Smooth muscle cell (in vitro differentiated cells): ENCODE measurements at regions not wholly inside any gene's neighbourhood (a gene's known extent, or its start where the extent isn't known, plus 50 kb on each side); places are given as distances from the start of the nearest gene placed in this dataset.

Experiments used
- DNase-seq: peaks from one replicate; lab custom pipeline; 2025; ENCODE audit not compliant: unreplicated experiment; lab: John Stamatoyannopoulos, UW
- H2AFZ ChIP-seq: fragments of 200-600 bp; sonication (generic); 2 replicates; pipeline ENCODE4 v1.6.0; 2016; ENCODE audit warnings: antibody characterized with exemption, low read depth, mild to moderate bottlenecking
- H3F3A ChIP-seq: fragments of 200-600 bp; sonication (generic); 2 replicates; pipeline ENCODE4 v1.6.0; 2017; ENCODE audit warnings: antibody characterized with exemption, low read depth
- H3K27ac ChIP-seq: fragments of 200-600 bp; sonication (generic); 2 replicates; pipeline ENCODE4 v1.5.1; 2016; ENCODE audit warnings: low read depth, mild to moderate bottlenecking
- H3K27me3 ChIP-seq: fragments of 200-600 bp; sonication (generic); 2 replicates; pipeline ENCODE4 v1.6.1; 2016; ENCODE audit warnings: low read depth, mild to moderate bottlenecking
- H3K36me3 ChIP-seq: fragments of 200-600 bp; sonication (generic); 2 replicates; pipeline ENCODE4 v1.5.1; 2016; ENCODE audit warnings: low read depth
- H3K4me1 ChIP-seq: fragments of 200-600 bp; sonication (generic); 2 replicates; pipeline ENCODE4 v1.5.1; 2016; ENCODE audit warnings: low read depth
- H3K4me2 ChIP-seq: fragments of 200-600 bp; sonication (generic); 2 replicates; pipeline ENCODE4 v1.6.0; 2016; ENCODE audit warnings: mild to moderate bottlenecking
- H3K4me3 ChIP-seq: fragments of 200-600 bp; sonication (generic); 2 replicates; pipeline ENCODE4 v1.5.1; 2016; ENCODE audit warnings: mild to moderate bottlenecking
- H3K79me2 ChIP-seq: fragments of 200-600 bp; sonication (generic); 2 replicates; pipeline ENCODE4 v1.6.0; 2016; ENCODE audit warnings: low read depth, mild to moderate bottlenecking
- H3K9ac ChIP-seq: fragments of 200-600 bp; sonication (generic); 2 replicates; pipeline ENCODE4 v1.6.0; 2016; ENCODE audit warnings: low read depth
- H3K9me3 ChIP-seq: fragments of 200-600 bp; sonication (generic); replicated peaks from 2 replicates; pipeline ENCODE4 v1.5.1; 2016; ENCODE audit warnings: low read depth
- H4K20me1 ChIP-seq: fragments of 200-600 bp; sonication (generic); 2 replicates; pipeline ENCODE4 v1.6.0; 2016; ENCODE audit warnings: low read depth
- CTCF ChIP-seq: fragments of 200-600 bp; sonication (generic); IDR thresholded peaks from 2 replicates; pipeline ENCODE4 v1.5.1; 2017; ENCODE audit warnings: borderline replicate concordance, mild to moderate bottlenecking, antibody characterized with exemption; ENCODE audit not compliant: insufficient read depth, poor library complexity, severe bottlenecking
- WGBS: methylation state at CpG from one replicate; pipeline ENCODE4 v1.1.7; 2016; ENCODE audit warnings: low lambda C conversion rate; 5-methylcytosine and 5-hydroxymethylcytosine counted together

DNA sequence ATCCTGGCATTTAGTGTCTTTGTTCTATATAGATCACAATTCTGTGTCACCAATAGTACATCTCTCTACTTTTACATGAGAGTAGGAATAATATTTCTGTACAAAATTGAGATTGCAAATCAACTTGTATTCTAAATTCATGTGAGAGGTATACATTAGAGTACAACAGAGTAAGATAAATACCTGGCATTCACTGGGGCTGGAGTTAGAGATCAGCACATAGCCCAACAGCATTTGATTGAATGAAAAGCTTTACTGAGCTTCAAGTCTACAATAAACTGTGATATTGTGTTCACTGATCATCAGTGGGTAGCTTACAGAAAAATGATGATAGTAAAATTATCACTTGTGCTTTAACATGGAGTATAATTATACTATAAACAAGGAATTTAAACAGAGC, 1114.7 kb downstream of the REEP3 start:
- no peak overlapping the region for H3K4me2 ChIP-seq
- no peak for DNase-seq
- H4K20me1 ChIP-seq = no peaks in the 10 kb centered on the region
- H3K27me3 ChIP-seq = no peaks in the 10 kb centered on the region
- H3K4me1 ChIP-seq = no peaks in the 10 kb centered on the region
- H3K4me3 ChIP-seq = no peak overlapping the region
- TF ChIP-seq CTCF = no peak
- H3K9me3 ChIP-seq = no peaks in the 10 kb centered on the region
- no peak overlapping the region for H3K27ac ChIP-seq
- H3F3A ChIP-seq = no peaks in the 10 kb centered on the region
- no peak overlapping the region for H2AFZ ChIP-seq
- no peak overlapping the region for H3K9ac ChIP-seq
- no peaks in the 10 kb centered on the region for H3K79me2 ChIP-seq
- H3K36me3 ChIP-seq = no peaks in the 10 kb centered on the region

GRCh38 chr10:64636461-64636860, 1115.3 kb downstream of the REEP3 start:
- Histone ChIP-seq H3K27ac (no peak overlapping the region), H3K9me3 (no peaks in the 10 kb centered on the region), H3K36me3 (no peaks in the 10 kb centered on the region), H3K79me2 (no peaks in the 10 kb centered on the region), H3F3A (no peaks in the 10 kb centered on the region), H3K27me3 (no peaks in the 10 kb centered on the region), H3K4me1 (no peaks in the 10 kb centered on the region), H2AFZ (no peak overlapping the region), H3K4me2 (no peak overlapping the region), H4K20me1 (no peaks in the 10 kb centered on the region), H3K4me3 (no peak overlapping the region), H3K9ac (no peak overlapping the region)
- 93% methylated on average over 3 of the region's 3 CpGs for WGBS
- TF ChIP-seq CTCF = no peak
- DNase-seq = no peak

DNA sequence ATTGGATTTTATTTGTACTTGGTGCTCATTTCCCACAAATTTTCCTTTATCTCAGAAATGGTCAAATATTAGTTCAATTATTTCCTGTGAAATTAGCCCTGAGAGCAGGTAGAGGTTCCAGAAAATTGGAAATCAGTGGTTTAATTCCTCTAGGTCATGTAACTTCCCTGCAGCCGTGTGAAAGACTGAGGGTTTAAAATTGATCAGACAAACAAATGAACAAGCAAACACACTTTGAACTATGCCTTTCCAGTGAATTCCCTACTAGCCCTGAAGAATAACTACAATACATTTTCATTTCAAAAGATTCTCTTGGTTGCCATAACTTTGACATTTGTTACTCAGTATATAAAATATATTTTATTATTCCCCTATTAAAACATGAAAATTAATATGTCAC, 1116.7 kb downstream of the REEP3 start:
- no peak for DNase-seq
- H3K36me3 ChIP-seq = no peaks in the 10 kb centered on the region
- no peak overlapping the region for H3K9ac ChIP-seq
- no peak overlapping the region for H3K4me3 ChIP-seq
- no peak overlapping the region for H3K27ac ChIP-seq
- no peak overlapping the region for H2AFZ ChIP-seq
- WGBS = 81% methylated on average over 1 of the region's 1 CpG
- no peak for TF ChIP-seq CTCF
- no peaks in the 10 kb centered on the region for H3F3A ChIP-seq
- no peak overlapping the region for H3K4me2 ChIP-seq
- H3K79me2 ChIP-seq = no peaks in the 10 kb centered on the region
- no peaks in the 10 kb centered on the region for H3K9me3 ChIP-seq
- H4K20me1 ChIP-seq = no peaks in the 10 kb centered on the region
- no peaks in the 10 kb centered on the region for H3K4me1 ChIP-seq
- no peaks in the 10 kb centered on the region for H3K27me3 ChIP-seq

- Histone ChIP-seq H3K27ac (no peak overlapping the region), H4K20me1 (no peaks in the 10 kb centered on the region), H3K4me1 (no peaks in the 10 kb centered on the region), H2AFZ (no peak overlapping the region), H3K4me3 (no peak overlapping the region), H3K9me3 (no peaks in the 10 kb centered on the region), H3F3A (no peaks in the 10 kb centered on the region), H3K79me2 (no peaks in the 10 kb centered on the region), H3K27me3 (no peaks in the 10 kb centered on the region), H3K4me2 (no peak overlapping the region), H3K9ac (no peak overlapping the region), H3K36me3 (no peaks in the 10 kb centered on the region)
- TF ChIP-seq CTCF = no peak
- WGBS = 83% methylated on average over 3 of the region's 3 CpGs
- DNase-seq = no peak
Measured at GRCh38 chr10:64648915-64649314, 1127.7 kb downstream of the REEP3 start.
